EL (cell line): ENCODE measurements at regions not wholly inside any gene's neighbourhood (a gene's known extent, or its start where the extent isn't known, plus 50 kb on each side); places are given as distances from the start of the nearest gene placed in this dataset.
A peak's percentile ranks its signal among the peaks of the same experiment; 100 is the strongest.

Experiments used
- DNase-seq: peaks from one replicate; pipeline ENCODE4 v3.0.0-alpha.2; 2016

DNA sequence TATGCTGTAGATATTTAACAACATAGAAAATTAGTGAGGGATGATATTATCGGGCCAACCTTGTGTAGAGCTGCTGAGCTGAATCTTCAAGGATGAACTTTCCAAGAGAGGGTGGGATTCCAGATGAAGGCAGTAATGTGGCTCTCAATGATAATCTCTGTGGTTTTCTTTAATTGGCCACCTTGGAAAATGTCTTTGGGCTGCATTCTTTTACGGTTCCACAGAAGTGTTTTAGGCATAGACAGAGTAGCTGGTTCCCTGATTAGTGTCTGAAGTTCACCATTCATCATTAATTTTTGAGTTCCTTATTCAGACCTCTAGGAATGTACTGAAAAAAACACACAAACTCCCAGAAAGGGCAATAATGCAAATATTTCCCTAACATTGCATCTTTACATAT, 1566.9 kb upstream of the PIK3C3 start:
- DNase-seq, result no peak

DNA sequence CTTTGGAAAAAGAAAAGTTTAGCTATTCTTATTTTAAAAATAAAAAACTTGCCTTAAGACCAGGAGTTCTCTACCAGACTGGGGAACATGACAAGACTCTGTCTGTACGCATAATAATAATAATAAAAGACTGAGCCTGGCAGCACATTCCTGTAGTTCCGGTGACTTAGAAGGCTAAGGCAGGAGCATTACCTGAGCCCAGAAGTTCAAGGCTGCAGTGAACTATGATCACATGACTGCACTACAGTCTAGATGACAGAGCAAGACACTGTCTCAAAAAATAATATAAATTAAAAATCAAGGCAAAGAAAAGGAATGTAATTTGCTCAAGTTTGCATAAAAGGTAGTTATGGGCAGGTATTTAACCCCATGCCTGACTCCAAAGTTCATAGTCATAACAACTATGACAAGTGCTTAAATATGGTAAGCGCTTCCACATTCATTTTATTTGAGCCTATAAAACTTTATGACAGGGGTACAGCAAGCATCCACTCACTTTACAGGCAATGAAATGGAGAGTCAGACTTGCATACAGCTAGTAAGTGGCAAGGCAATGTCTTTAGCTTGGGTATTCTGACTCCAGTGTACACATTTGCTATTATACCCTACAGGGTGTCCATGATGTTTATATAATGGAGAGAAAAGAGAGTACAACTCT, 1567.8 kb upstream of the PIK3C3 start:
- no peak for DNase-seq

DNA sequence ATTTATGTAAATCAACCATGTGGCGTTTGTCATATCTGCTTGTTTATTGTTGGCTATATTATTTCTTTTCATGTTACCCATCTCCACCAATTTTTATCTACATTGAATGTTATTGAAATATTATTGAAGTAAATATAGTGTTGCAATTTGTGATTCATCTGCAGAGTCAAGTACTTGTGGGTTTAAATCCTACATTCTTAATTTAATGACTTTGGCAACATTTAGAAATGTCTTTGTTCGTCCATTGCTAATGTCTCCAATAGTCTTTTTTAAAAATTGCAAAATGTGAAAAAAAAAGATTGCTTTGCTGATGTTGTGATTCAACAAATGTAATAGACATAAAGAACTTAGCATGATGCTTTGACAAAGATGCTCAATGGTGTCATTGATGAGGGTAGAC, 1572.8 kb upstream of the PIK3C3 start:
- DNase-seq, result no peak

DNA sequence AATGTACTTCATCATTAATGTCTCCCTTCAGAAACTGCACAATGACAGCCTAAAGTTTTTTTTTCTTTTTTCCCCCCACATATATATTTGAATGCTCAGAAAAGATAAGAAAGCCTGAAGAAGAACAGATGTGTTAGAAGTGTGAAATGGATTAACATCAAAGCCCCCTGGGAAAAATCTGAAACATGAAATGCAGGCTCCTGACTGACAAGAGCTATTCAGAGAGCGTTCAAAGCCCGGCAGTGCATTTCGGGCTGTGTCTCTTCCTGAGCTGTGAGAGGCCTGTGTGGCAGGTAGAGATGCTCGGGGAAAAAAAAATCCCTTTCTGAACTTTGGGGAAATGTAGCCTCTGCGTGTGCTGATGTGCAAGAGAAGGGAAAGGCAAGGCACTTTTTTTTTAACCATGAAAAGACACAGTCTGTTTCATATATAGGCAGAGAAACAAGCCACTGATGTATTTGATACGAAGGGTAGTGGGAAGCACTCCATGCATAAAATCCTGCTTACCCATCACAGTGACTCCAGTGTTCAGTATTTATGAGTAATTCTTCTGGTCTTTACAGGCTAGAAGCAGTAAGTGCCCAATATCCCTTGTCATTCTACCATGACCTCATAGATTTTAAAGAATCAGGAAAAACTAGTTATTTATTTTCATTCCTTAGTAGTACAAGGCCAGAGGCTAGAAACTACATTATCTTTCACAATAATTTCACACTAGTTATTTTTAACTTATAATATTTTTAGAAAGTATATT, 1574.2 kb upstream of the PIK3C3 start:
- DNase-seq, result no peak

DNA sequence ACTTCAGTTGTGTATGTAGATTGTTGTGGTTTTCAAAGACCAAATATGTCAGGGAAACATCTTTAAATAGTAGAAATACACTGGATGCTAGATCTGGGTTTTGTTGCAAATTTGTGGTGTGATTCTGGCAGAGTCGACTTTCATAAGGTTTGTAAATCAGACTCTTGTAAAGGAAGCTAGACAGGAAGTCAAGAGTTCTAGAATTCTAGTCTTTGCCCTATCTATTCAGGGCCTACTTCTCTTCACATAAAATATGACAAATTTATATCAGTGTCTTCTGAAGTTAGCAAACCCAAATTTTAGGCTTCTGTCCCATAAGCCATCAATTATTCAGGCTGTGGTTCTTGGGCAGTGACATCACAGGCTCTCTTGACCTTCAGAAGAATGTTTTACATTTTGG, 1579.2 kb upstream of the PIK3C3 start:
- no peak for DNase-seq

DNA sequence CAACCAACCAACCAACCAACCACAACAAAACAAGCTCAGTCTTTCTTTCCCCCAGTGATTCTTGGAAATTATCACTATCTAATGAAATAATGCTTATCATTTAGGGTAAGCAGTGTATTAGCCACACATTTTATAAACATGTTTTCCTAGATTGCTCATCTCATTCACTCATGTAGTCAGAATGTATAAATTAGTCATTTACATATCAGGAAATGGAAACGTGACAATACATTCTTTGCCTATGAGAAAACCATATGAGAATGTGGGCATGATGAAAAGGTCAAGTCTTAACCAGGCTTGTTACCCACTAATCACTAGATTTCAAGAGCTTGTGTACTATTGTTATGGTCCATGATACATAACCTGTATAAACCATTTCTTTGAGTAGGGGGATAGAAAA, 1583.4 kb upstream of the PIK3C3 start:
- peak; percentile 2 for DNase-seq

DNA sequence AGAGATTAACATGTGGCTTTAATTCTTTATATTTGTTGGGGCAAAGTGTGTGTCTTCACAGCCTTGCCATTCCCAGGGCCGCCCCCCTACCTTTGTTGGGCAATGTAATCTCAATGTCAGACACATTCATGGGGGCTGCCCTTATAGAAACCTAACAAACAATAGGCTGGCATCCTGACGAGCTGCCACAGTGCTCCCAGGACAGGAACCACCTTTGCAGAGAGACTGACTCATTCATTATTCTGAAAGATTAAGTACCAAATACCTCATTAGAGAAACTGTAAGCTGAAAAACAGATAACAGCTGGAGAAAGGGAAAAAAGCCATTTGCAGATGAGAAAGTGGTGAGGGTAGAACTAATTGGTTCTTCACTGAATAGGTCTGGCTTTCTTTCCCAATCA, 1587.5 kb upstream of the PIK3C3 start:
- no peak for DNase-seq

DNA sequence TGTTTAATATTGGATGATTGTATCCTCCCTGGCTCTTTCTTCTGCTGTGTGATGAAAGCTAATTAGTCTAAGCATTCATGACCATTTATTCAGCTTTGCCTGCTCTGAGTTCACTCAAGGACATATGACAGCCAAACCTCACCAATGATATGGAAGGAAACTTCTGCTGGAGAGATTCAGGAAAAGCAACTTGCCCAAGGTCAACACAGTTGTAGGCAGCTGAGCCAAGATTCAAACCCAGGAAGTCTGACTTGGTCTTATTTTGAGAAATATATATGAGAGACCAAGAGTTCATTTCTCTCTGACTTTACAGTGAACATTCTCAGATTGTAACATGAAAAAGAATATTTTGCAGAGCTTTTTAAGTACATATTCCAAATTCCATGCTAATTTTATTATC, 1588.5 kb upstream of the PIK3C3 start:
- DNase-seq, result no peak

DNA sequence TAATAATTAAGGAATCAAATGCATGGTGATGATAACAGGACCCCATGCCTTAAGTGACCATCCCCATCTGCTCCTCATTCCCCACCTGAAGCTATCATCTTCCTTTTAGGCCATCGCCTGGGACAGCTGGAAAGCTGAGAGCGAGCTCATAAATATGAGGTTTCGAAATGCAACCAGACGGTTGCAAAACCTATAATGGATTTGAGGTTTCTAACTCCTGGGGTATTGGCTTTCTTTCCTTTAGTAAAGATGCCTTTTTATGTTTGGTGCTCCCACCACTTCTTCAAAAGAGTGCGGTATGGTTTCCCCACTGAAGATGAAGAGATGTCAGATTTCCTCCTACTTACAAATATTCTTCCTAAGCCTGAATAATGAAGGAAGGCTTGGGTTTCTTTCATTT, 1589.5 kb upstream of the PIK3C3 start:
- no peak for DNase-seq

DNA sequence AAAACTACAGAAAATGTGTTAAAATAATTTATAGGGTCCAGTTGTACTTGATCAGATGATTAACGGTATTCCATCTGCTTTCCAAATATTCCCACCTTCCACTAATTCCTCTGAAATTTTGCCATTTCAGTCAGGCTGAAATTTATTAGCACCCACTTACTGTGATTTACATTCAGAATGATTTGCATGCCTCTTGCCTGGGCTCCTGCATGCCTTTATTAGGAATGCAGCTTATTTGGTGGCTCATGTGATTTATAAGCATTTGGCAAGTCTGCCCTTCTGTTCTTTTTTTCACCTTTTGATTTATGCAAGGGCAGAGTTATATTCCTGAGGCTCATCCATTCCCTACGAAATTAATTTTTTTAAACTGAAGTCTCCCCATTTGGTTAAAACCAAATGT, 1594.5 kb upstream of the PIK3C3 start:
- no peak for DNase-seq

DNA sequence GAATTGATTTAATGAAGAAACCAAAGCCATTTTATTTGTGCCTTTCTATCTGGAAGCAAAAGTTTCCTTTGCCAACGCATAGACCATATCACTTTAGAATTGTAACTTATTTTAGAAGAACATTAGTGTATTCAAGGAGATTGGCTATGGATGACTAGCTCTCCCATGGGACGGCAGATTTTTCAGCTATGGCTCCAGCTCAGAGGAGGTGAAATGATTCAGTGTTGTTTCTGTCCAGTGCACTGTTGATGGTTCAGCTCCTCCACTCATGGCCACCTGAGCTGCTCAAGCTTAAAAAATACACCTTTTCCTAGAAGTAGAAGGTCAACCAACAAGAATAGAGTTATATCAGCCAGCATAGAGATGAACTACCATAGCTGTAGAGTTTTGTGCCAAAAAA, 1597.5 kb upstream of the PIK3C3 start:
- no peak for DNase-seq

DNA sequence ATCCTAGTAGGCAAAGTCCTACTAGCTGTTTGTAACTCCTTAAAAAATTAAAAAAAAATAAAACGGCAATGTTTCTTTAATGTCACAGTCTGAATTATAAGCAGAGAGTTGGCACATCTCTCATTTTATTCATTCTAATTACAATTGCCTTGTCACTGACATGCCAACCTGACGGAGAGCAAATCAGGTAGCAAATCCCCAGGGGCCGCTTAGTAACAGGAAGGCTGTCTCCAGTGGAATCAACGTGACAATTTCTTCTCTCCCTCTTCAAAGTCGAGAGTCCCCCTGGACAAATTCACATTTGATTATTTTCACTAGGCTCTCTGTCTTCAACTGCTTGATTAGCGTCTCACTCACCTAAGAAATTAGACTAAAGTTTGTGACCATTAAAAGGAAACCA, 1598.9 kb upstream of the PIK3C3 start:
- no peak for DNase-seq

DNA sequence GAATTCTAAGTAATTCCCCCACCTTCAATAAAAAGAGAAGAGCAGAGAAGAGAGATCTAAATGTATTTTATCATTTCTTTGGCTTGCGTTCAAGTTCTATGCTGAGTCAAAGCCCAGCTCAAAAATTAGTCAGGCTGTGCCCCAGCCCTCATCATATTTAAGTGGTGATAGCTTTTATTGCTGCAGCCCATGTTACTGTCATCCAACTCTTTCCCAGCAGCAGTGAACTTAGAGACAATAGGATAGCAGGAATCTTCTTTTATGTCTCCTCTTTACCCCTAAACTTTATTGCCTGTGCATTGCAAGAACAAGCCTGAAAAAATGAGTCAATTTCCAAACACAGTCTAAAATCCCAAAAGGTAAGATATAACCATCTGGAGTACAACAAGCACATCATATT, 1599.3 kb upstream of the PIK3C3 start:
- no peak for DNase-seq

DNA sequence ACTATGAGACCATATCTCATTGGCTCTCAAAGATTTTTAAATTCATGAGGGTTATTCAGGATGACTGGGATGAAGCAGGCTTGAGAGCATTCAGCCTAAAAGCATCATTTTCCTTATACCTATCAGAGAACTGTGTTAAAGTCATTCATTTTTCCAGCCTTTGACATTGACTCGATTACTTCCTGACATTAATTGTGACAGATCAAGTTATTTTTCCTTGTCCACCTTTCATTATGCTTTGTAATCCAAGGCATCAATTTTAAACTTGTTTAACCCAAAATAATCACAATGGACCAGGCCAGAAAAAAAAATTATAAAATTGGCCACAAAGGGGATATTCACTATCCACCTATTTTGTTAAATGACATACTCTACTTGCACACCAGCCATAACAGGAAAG, 1606.8 kb upstream of the PIK3C3 start:
- no peak for DNase-seq

DNA sequence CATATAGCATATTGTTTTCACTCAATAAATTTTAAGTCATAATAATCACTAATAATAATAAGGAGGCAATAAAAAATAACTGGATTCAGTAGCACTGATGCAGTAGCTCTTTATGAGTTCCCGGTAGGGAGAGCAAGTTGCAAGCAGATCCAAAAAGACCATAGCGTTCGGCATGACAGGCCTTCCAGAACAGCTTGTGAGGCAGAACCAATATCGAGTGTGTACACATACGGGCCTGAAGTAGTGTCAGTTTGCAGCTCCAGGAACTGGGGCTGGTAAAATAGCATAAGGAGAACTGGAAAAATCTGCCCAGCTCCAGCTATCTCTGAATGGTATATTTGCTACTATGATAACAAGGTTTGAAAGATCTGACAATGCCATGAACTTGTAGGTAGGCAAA, 1607.8 kb upstream of the PIK3C3 start:
- DNase-seq, result no peak

DNA sequence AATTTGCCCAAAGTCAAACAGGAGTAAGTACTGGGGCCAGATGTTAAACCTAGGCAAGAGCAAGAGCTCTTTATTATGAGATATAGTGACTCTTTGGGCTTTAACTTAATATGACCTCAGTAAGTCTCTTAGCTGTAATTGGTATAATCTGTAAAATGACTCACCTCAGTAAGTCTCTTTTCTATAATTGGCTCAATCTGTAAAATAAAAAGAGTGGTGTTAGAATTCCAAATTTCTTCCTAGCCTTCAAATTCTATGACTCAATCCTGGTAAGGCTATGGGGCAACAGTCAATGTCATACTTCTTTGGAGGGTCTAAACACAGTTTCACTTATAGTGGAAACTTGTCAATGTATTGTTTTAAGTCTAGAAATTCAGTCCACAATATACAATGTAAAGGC, 1608.9 kb upstream of the PIK3C3 start:
- no peak for DNase-seq

DNA sequence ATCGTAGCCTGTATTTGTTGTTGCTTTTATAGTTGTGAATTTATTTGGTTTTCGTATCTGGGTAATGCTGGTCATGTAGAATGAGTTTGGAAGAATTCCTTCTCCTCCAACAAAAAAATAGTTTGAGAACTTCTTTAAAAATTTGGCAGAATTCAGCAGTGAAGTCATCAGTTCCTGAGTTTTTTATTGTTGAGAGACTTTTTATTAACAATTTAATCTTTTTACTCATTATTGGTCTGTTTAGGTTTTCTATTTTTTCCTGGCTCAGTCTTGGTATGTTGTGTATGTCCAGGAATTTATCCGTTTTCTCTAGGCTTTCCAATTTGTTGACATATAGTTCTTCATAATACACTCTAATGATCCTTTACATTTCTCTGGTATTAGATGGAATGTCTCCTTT, 1613.3 kb upstream of the PIK3C3 start:
- no peak for DNase-seq

DNA sequence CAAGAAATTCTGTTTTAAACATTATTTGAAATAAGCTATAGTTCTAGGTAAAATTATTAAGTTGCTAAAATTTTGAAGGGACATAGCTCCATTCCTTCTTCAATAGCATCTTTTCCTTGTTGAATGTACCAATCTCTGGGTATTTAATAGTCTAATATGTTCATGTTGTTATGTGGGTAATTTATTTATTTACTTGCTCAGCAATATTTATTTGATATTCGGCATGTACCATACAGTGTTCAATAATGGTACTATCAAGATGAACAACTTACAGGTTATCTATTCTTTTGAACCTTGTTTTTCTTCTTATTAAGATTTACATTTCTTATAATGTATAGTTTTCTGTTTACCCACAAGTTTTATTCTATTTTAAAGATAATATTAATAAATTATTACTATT, 1616.8 kb upstream of the PIK3C3 start:
- DNase-seq, result no peak

DNA sequence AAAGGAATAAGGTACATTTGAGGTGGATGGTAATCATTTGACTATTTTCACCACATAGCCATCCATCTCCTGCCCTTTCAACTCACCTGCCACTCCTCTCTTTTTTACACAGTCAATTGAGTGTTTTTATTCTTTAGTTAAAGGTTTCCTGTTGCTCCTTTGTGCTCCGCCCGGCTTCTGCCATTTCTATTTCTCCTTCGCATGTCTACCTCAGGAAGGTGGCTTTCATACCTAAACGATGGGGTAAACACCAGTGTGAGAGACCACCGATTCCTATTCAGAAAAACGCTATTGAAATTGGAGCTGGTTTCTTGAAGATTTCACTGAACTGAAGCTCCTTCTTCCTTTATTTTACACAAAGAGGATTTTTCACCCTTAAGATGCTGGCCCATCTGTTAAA, 1628.0 kb upstream of the PIK3C3 start:
- no peak for DNase-seq

DNA sequence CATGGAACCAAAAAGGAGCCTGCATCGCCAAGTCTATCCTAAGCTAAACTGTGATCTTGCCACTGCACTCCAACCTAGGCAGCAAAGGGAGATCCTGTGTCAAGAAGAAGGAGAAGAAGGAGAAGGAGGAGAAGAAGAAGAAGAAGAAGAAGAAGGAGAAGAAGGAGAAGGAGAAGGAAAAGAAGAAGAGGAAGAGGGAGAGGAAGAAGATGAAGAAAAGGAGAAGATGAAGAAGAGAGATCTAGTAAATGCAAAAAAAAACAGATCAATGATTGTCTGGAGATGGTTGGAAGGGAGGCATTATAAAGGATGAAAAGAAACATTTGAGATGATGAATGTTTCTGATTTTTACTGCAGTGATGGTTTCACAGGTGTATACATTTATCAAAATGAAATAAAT, 1629.0 kb upstream of the PIK3C3 start:
- no peak for DNase-seq

DNA sequence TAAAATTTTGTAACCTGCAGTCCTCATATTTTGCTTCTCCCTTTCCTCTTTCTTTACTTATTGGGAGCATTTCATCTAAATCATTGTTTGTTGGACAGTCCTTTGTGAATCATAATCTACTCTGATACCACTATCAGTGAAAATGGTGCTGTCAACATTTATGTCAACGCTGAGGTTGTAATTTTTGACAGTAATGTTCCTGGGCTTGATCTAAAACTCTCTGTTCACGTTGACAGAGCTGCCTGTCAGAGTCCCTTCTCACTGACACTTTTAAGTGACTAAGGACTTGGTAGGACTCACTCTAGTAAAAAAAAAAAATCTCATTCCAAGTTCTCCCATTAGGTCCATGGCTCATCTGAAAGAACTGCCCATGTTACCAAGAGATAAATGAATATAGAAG, 1640.8 kb upstream of the PIK3C3 start:
- no peak for DNase-seq

DNA sequence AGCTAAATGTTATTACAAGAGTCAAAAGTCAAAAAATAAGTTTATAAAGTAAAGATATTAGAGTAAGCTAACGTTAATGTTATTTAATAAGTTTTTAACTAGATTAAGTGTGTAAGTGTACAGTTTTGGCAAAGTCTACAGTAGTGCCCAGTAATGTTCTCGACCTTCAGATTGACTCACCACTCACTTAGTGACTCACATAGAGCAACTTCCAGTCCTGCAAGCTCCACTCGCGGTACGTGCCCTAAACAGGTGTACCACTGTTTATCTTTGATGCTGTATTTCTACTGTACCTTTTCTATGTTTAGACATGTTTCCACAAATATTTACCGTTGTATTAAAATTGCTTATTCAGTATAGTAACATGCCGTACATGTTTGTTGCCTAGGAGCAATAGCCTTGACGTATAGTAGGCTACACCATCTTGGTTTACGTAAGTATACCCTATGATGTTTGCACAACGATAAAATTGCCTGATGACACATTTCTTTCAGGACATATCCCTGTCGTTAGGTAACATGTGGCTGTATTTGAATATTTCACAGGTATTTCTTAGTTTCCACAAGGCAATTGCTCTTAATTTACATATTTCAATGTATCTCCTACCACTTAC, 1641.9 kb upstream of the PIK3C3 start:
- DNase-seq, result no peak

DNA sequence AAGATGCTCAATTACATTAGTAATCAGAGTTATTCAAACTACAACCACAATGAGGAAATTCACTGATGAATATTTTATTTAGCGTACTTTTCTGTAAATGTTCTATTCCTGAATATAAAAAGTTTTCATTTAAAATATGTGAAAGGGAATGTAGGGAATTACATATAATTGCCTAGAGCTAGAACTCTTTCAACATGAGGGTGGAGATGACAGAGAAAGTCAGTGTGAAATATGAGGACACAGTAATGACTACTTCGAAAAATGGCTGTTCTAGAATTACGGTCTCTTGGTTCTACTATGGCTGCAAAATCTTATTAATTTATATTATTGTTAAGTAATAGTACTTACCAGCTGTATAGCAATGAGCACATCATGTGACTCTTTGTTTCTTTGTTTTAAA, 1647.4 kb upstream of the PIK3C3 start:
- no peak for DNase-seq

DNA sequence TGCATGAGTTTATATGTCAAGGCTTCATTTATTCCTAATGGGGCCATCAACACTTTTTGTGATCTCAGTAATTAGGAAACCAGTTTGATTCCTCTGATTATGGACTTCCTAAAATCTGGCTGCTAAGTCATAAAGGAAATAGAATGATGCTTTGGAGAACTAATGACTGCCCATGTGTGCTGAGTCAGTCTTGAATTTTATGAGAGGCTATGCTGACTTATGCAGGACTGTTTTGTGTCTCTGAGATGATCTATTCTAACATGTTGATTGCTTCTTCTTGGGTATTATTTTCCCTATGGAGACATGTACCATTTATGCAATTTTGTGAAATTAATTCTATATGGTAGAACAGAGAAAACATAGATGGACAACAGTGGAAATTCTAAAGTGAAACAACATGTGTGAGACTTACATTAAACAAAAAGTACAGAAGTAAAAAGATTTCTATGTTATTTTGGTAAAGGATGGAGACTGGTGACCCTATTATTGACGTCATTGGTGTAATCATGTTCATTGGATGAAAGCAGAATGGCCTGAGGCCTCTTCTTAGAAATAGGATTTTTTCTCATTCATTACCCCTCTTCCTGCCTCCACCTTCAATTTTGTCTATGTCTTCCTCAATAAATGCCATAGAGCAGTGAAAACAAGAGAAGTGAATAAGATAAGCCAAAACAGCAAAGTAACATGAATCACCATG, 1658.2 kb upstream of the PIK3C3 start:
- DNase-seq, result no peak
